NT2/D1 (cell line): ENCODE measurements at regions not wholly inside any gene's neighbourhood (a gene's known extent, or its start where the extent isn't known, plus 50 kb on each side); places are given as distances from the start of the nearest gene placed in this dataset.

ENCODE experiments used
- DNase-seq: peaks from one replicate; pipeline ENCODE4 v3.0.0-alpha.2; 2011; ENCODE audit warnings: low read depth, low spot score
- H3K27me3 ChIP-seq: 2 replicates; pipeline ENCODE4 v1.6.0; 2011; ENCODE audit warnings: mild to moderate bottlenecking; ENCODE audit not compliant: insufficient read length, insufficient read depth
- H3K36me3 ChIP-seq: 2 replicates; pipeline ENCODE4 v1.6.1; 2011; ENCODE audit warnings: mild to moderate bottlenecking, low read length, mixed read lengths; ENCODE audit not compliant: insufficient read depth, insufficient read length
- H3K4me1 ChIP-seq: 2 replicates; pipeline ENCODE4 v1.5.1; 2011; ENCODE audit not compliant: insufficient read depth, insufficient read length
- H3K4me3 ChIP-seq: 2 replicates; pipeline ENCODE4 v1.5.1; 2011; ENCODE audit warnings: low read depth; ENCODE audit not compliant: insufficient read length
- H3K9ac ChIP-seq: 2 replicates; pipeline ENCODE4 v1.6.0; 2011; ENCODE audit warnings: low read depth; ENCODE audit not compliant: insufficient read length
- H3K9me3 ChIP-seq: 2 replicates; pipeline ENCODE4 v1.5.1; 2011; ENCODE audit warnings: mild to moderate bottlenecking, low read length; ENCODE audit not compliant: insufficient read depth
- SUZ12 ChIP-seq: IDR thresholded peaks from 2 replicates; pipeline ENCODE4 v1.6.1; 2011; ENCODE audit not compliant: insufficient read length, insufficient read depth; ENCODE audit errors: extremely low read depth
- YY1 ChIP-seq: IDR thresholded peaks from 2 replicates; pipeline ENCODE4 v1.6.1; 2011; ENCODE audit not compliant: insufficient read length, insufficient read depth
- ZNF274 ChIP-seq: IDR thresholded peaks from 2 replicates; pipeline ENCODE4 v1.6.1; 2011; ENCODE audit warnings: mild to moderate bottlenecking, low read depth, low read length

DNA sequence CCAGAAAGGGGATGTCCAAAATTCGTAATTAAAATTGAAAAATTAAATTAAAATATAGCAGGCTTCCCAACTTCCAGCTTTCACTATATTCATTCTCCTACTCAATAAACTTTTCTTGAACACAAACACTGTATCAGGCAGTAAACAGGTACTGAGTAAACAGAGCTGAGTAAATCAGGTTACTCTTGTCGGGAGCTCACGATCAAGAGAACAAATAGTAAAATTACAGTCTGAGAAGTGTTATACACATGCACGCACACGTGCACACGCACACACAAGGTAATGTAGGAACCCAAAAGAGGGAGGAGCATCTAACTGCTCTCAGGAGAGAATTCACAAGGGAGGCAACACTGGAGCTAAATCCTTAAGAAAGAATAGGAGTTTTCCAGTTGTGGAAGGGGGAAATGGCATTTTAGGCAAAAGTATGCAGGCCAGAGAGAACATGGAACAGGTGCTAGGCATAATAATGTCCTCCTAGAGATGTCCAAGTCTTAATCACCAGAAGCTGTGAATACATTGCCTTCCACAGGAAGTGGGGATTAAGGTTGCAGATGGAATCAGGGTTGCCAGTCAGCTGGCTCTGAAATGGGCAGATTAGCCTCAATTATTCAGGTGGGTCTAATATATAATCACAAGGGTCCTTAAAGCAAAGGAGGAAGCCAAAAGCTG lies 598.8 kb upstream of the BRINP1 start:
- peaks cover 2% of the 10 kb centered on the region for H3K4me1 ChIP-seq
- H3K36me3 ChIP-seq, result no peaks in the 10 kb centered on the region
- no peak for DNase-seq
- no peaks in the 10 kb centered on the region for H3K27me3 ChIP-seq
- H3K9me3 ChIP-seq, result peaks cover 19% of the 10 kb centered on the region
- H3K4me3 ChIP-seq, result no peak overlapping the region
- H3K9ac ChIP-seq, result no peak overlapping the region
- TF ChIP-seq ZNF274 (no peak), SUZ12 (no peak), YY1 (no peak)

DNA sequence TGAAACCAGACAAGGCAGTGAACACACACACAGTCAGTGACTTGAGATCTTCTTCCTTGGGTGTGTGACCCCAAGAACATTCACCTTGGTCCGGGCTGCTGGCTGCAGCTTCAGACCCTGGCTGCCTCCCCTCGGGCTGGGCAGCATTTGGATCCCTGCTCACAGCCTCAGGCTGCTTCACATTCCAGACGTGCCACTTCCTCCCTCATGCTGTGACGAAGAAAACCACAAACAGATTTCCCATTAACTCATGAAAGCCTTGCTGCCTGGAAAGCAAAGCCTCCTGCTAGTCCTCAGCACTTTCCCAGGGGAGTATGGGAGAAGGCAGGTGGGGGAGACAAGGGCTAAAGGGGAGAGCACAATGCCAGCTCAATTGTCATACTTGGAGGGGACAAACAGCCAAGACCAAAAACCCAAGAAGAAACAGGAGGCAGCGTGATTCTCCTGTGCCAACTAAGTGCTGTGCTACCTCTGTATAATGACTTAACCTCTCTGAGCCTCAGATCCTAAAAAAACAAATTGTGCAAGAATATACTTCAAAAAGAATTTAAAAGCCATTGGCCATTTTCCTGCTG lies 594.6 kb upstream of the BRINP1 start:
- no peaks in the 10 kb centered on the region for H3K27me3 ChIP-seq
- peaks cover 2% of the 10 kb centered on the region for H3K4me1 ChIP-seq
- peak; percentile 96 for DNase-seq
- H3K9ac ChIP-seq, result no peak overlapping the region
- H3K4me3 ChIP-seq, result no peak overlapping the region
- no peak for TF ChIP-seq SUZ12
- no peak for TF ChIP-seq ZNF274
- no peak for TF ChIP-seq YY1
- peaks cover 19% of the 10 kb centered on the region for H3K9me3 ChIP-seq
- H3K36me3 ChIP-seq, result no peaks in the 10 kb centered on the region

DNA sequence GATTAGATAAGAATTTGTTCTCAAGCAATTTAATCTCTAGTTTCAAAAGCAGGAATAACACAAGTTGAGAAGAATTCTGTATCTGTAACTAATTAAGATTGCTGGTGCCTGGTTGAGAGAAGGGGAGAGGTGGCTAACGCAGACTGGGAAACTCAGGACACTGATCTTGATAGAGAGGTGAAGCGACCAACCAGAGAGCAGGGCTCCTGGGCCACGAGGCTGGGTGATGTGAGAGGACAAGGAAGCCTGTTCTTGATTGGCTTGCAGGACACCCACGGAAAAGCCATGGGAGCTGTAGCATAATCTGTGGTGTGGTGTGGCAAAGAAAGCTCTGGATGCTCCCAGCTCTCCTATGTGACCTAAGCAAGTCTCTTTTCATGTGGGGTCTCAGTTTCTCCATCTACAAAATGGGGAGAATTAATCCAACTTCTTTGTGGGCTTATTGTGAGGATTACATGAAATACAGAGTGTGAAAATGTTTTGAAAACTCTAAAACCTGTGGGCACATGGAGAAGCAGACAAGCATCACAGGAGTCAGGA lies 594.1 kb upstream of the BRINP1 start:
- H3K36me3 ChIP-seq, result no peaks in the 10 kb centered on the region
- H3K9ac ChIP-seq, result no peak overlapping the region
- TF ChIP-seq ZNF274 (no peak), SUZ12 (no peak), YY1 (no peak)
- H3K9me3 ChIP-seq, result peaks cover 19% of the 10 kb centered on the region
- no peak overlapping the region for H3K4me3 ChIP-seq
- peak; percentile 46 for DNase-seq
- H3K4me1 ChIP-seq, result peaks cover 2% of the 10 kb centered on the region
- no peaks in the 10 kb centered on the region for H3K27me3 ChIP-seq

DNA sequence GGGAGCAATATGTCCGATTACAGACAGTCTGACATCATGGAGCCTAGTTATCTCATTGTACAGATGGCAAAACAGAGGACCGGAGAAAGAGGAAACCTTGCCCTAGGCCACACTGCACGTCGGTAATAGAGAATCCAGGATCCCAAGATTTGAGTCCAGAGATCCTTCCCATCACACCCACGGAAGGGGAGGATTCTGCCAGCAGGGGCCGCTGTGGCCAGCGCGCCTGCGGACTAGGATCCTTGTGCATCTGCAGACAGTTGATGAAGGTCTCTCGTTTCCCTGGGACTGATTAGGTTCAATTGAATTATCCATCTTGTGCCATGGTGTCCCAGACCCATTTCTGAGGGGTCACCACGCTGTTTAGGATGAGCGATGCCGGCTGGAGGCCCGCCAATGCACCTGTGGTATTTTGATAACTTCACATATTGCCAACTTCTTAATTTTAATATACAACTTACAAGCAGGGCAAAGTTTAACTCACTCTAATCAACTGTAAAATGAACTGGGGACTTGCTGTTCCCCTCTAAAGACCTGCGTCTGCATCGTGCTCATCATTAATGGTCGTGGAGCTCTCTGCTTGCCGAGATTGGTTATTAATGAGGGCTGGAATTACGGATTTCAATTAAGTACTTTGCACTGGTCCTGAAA lies 592.7 kb upstream of the BRINP1 start:
- TF ChIP-seq YY1 (no peak), SUZ12 (no peak), ZNF274 (no peak)
- peaks cover 2% of the 10 kb centered on the region for H3K4me1 ChIP-seq
- no peaks in the 10 kb centered on the region for H3K36me3 ChIP-seq
- peaks cover 5% of the 10 kb centered on the region for H3K9me3 ChIP-seq
- H3K9ac ChIP-seq, result no peak overlapping the region
- H3K4me3 ChIP-seq, result no peak overlapping the region
- DNase-seq, result peak; percentile 68
- H3K27me3 ChIP-seq, result no peaks in the 10 kb centered on the region

DNA sequence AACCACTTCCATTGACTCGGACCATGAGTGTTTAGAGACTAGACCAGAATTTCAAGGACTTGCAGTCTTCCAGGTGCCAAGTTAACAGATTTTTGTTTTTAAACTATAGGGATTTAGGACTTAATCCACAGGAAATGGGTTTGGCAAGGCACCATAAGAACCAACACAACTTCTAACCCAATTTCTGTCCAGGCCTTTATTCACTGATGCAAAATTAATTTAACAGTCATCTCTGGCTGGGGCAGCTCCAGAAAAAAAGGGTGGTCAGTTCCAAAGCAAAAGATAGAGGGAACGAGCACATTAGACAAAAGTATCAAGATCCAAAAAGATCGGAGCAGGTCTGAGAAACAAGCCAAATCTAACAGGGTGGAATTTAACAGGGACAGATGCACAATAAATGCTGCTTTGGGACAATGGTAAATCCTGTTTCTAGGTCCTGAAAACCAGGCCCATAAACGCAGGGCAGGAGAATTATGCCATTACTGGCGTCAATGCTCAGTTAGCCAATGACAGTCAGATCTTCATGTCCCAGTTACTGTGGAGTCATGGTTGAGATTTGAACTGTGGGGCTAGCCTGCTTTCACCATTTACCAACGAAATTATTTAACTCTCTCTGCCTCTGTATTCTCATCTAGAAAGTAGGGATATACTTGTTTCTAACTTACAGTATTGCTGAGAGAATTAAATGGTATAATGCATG lies 590.8 kb upstream of the BRINP1 start:
- Histone ChIP-seq H3K9ac (no peak overlapping the region), H3K36me3 (no peaks in the 10 kb centered on the region), H3K4me3 (no peak overlapping the region), H3K9me3 (no peaks in the 10 kb centered on the region), H3K4me1 (peaks cover 2% of the 10 kb centered on the region), H3K27me3 (no peaks in the 10 kb centered on the region)
- TF ChIP-seq YY1, result no peak
- TF ChIP-seq SUZ12, result no peak
- no peak for TF ChIP-seq ZNF274
- no peak for DNase-seq

DNA sequence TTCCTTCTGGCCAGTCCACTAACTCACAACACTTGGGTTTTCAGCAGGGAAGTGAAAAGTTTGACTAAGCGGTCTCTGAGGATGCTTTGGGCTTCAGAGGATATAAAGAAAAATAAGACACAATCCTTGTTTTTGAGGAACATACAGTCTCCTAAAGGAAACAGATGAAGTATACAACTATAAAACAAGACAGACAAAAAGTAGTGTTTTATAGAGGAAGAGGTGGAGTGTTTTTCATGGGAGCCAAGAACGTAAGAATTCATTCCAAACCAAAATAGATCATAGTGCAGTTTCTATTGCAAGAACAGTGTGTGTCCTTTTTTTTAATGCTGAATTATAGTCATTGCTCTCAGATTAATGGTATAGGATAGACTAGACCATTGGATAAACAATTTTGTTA lies 586.9 kb upstream of the BRINP1 start:
- Histone ChIP-seq H3K36me3 (no peaks in the 10 kb centered on the region), H3K4me3 (no peak overlapping the region), H3K27me3 (no peaks in the 10 kb centered on the region), H3K4me1 (no peaks in the 10 kb centered on the region), H3K9me3 (no peaks in the 10 kb centered on the region), H3K9ac (no peak overlapping the region)
- no peak for DNase-seq
- TF ChIP-seq SUZ12 (no peak), ZNF274 (no peak), YY1 (no peak)

DNA sequence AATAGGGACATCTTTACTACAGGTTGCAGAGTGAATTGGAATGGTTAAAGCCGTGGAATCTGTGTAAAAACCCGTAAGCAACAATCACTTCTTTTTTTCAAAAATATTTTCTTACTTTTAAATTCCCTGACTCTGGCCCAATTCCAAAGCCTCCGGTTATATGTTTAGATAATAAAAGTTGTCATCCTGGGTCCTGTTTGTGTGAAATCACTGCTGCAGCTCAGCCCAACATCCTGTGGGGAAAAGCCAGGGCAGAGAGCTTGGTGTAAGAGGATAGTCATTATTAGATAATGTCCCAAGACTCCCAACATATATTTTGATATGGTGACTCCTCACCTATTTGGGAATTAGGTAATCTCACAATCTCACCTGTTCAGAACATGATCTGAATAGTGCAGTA lies 586.0 kb upstream of the BRINP1 start:
- Histone ChIP-seq H3K9me3 (no peaks in the 10 kb centered on the region), H3K36me3 (no peaks in the 10 kb centered on the region), H3K27me3 (no peaks in the 10 kb centered on the region), H3K9ac (no peak overlapping the region), H3K4me1 (peaks cover 2% of the 10 kb centered on the region), H3K4me3 (no peak overlapping the region)
- no peak for DNase-seq
- TF ChIP-seq ZNF274, result no peak
- no peak for TF ChIP-seq SUZ12
- TF ChIP-seq YY1, result no peak
